MM.1S (cell line): ENCODE measurements at regions not wholly inside any gene's neighbourhood (a gene's known extent, or its start where the extent isn't known, plus 50 kb on each side); places are given as distances from the start of the nearest gene placed in this dataset.

ENCODE experiments used
- CTCF ChIP-seq: fragments of 300-600 bp; sonication (generic); IDR thresholded peaks from 2 replicates; pipeline ENCODE4 v1.5.1; 2016; ENCODE audit warnings: antibody characterized with exemption, low read length, mixed read lengths
- EZH2 ChIP-seq: fragments of 300-600 bp; sonication (generic); optimal IDR thresholded peaks from 2 replicates; pipeline ENCODE3; 2017; ENCODE audit warnings: low read depth, mild to moderate bottlenecking, antibody characterized with exemption, low read length, mixed read lengths
- EZH2phosphoT487 ChIP-seq: fragments of 300-600 bp; sonication (generic); IDR thresholded peaks from 2 replicates; pipeline ENCODE4 v1.6.1; 2018; ENCODE audit warnings: antibody characterized with exemption, low read length

- TF ChIP-seq CTCF (no peak), EZH2phosphoT487 (no peak), EZH2 (no peak)
Measured at GRCh38 chrX:39875834-39876628, 221.7 kb downstream of the BCOR start.
